ENCODE measurements at regions not wholly inside any gene's neighbourhood (a gene's known extent, or its start where the extent isn't known, plus 50 kb on each side); places are given as distances from the start of the nearest gene placed in this dataset.

GRCh38 chr9:130765137-130766020 lies 69.7 kb upstream of the ABL1 start:
- peaks cover 16% of the 10 kb centered on the region for H3K4me1 ChIP-seq
- TF ChIP-seq, protein P1, sequence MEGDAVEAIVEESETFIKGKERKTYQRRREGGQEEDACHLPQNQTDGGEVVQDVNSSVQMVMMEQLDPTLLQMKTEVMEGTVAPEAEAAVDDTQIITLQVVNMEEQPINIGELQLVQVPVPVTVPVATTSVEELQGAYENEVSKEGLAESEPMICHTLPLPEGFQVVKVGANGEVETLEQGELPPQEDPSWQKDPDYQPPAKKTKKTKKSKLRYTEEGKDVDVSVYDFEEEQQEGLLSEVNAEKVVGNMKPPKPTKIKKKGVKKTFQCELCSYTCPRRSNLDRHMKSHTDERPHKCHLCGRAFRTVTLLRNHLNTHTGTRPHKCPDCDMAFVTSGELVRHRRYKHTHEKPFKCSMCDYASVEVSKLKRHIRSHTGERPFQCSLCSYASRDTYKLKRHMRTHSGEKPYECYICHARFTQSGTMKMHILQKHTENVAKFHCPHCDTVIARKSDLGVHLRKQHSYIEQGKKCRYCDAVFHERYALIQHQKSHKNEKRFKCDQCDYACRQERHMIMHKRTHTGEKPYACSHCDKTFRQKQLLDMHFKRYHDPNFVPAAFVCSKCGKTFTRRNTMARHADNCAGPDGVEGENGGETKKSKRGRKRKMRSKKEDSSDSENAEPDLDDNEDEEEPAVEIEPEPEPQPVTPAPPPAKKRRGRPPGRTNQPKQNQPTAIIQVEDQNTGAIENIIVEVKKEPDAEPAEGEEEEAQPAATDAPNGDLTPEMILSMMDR (IDR thresholded peaks at IDR 0.05): no peak
- TF ChIP-seq EP300 (IDR thresholded peaks at IDR 0.05) (no peak), POLR2A (IDR thresholded peaks at IDR 0.05) (no peak), POLR2AphosphoS5 (IDR thresholded peaks at IDR 0.05) (no peak)
- DNase-seq (ENCODE audit: low spot score in 2 of 2): no peak
- WGBS: 73% methylated on average over 8 of the region's 8 CpGs
- H3K9me3 ChIP-seq: no peaks in the 10 kb centered on the region
- no peak overlapping the region for H3K4me3 ChIP-seq
- no peak overlapping the region for H3K27ac ChIP-seq
- no peaks in the 10 kb centered on the region for H3K36me3 ChIP-seq
- no peaks in the 10 kb centered on the region for H3K27me3 ChIP-seq

DNA sequence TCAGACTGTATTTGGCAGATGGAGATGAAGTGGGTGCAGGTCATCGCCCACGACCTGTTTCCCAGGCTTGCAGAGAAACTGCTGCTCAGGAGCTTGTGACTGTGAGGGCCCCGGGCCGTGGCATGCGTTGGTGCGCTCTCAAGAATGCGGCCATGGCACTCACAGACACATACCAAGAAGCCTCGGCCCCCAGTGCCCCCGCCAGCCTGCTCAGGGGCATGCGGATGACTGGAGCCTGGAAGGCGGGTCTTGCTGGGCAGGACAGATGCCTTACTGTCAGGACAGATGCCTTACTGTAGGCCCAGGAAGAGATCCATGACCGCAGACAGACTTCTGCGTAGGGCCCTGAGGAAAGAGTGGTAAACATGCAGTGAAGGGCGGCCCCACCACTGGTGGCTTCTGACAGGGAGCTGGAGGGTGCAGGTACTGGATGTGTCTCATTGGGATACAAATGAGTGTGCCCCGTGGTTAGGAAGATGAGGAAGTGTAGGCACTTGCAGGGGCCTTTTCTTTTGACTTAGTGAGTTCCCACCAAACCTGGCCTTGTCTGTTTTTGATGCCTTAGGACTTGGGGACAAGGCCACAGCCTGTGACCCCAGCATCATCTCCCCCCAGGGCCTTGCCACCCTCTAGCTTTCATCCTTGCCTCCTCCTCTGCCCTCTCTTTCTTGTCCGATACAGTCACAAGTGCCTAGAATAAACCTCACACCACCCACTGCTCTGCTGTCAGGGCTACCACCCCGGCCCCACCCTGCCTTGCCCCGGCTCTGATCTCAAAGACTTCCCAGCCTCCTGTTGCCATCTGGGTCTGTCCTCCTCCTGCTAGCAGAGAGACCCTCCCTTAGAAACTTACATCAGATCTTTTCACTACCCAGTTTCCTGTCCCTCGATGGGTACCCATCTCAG lies 68.8 kb upstream of the ABL1 start:
- H3K27me3 ChIP-seq: no peaks in the 10 kb centered on the region
- no peak for DNase-seq (ENCODE audit: low spot score in 2 of 2)
- TF ChIP-seq POLR2AphosphoS5 (IDR thresholded peaks at IDR 0.05) (no peak), EP300 (IDR thresholded peaks at IDR 0.05) (no peak), POLR2A (IDR thresholded peaks at IDR 0.05) (no peak)
- TF ChIP-seq, protein P1 (IDR thresholded peaks at IDR 0.05): no peak
- H3K4me3 ChIP-seq: no peak overlapping the region
- WGBS: 60% methylated on average over 11 of the region's 19 CpGs
- no peaks in the 10 kb centered on the region for H3K9me3 ChIP-seq
- H3K4me1 ChIP-seq: peaks cover 16% of the 10 kb centered on the region
- no peaks in the 10 kb centered on the region for H3K36me3 ChIP-seq
- peak overlapping the region; percentile 4 for H3K27ac ChIP-seq

GRCh38 chr9:130766927-130767307 lies 68.1 kb upstream of the ABL1 start:
- Histone ChIP-seq H3K36me3 (no peaks in the 10 kb centered on the region), H3K4me3 (no peak overlapping the region), H3K9me3 (no peaks in the 10 kb centered on the region), H3K4me1 (peaks cover 16% of the 10 kb centered on the region), H3K27ac (no peak overlapping the region), H3K27me3 (no peaks in the 10 kb centered on the region)
- 74% methylated on average over 4 of the region's 4 CpGs for WGBS
- no peak for DNase-seq (ENCODE audit: low spot score in 2 of 2)
- TF ChIP-seq, protein P1 (IDR thresholded peaks at IDR 0.05): no peak
- TF ChIP-seq POLR2AphosphoS5 (IDR thresholded peaks at IDR 0.05) (no peak), EP300 (IDR thresholded peaks at IDR 0.05) (no peak), POLR2A (IDR thresholded peaks at IDR 0.05) (no peak)

DNA sequence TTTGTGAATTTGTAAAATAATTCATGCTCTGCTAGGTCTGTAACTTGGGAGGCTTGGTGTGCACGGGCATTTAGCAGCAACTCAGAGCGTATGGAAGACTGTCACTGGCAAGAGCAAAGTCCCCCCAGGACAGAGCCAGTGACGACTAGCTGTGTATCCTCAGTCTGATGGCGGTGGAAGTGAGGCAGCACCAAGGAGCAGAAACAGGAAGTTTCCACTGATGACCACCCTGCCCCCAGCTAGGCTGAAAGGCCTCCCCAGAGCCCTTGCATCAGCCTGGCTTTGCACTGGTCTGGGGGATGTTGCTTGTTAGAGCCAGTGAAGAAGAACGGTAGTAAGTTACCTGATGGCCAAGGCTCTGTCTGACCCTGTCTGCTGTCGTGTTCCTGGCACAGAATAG lies 66.8 kb upstream of the ABL1 start:
- Histone ChIP-seq H3K27ac (no peak overlapping the region), H3K4me3 (no peak overlapping the region), H3K9me3 (no peaks in the 10 kb centered on the region), H3K4me1 (peaks cover 16% of the 10 kb centered on the region), H3K36me3 (no peaks in the 10 kb centered on the region), H3K27me3 (no peaks in the 10 kb centered on the region)
- WGBS: 57% methylated on average over 3 of the region's 6 CpGs
- no peak for DNase-seq (ENCODE audit: low spot score in 2 of 2)
- TF ChIP-seq POLR2A (IDR thresholded peaks at IDR 0.05) (no peak), EP300 (IDR thresholded peaks at IDR 0.05) (no peak), POLR2AphosphoS5 (IDR thresholded peaks at IDR 0.05) (no peak)
- TF ChIP-seq, protein P1 (IDR thresholded peaks at IDR 0.05): no peak

All from suprapubic skin (tissue), 4 donors.